Neural progenitor cell (in vitro differentiated cells): ENCODE measurements at regions not wholly inside any gene's neighbourhood (a gene's known extent, or its start where the extent isn't known, plus 50 kb on each side); places are given as distances from the start of the nearest gene placed in this dataset.

ENCODE experiments used
- DNase-seq: peaks from one replicate; pipeline ENCODE4 v3.0.0-alpha.2; 2016; ENCODE audit warnings: low spot score
- H2AFZ ChIP-seq: fragments of 200-600 bp; sonication (generic); replicated peaks from 2 replicates; pipeline ENCODE4 v1.6.1; 2016; ENCODE audit warnings: antibody characterized with exemption
- H3F3A ChIP-seq: fragments of 200-600 bp; sonication (generic); 2 replicates; pipeline ENCODE4 v1.6.1; 2016; ENCODE audit warnings: antibody characterized with exemption, low read depth
- H3K27ac ChIP-seq: fragments of 200-600 bp; sonication (generic); 2 replicates; pipeline ENCODE4 v1.5.1; 2016; ENCODE audit warnings: mild to moderate bottlenecking
- H3K27me3 ChIP-seq: fragments of 200-600 bp; sonication (generic); 2 replicates; pipeline ENCODE4 v1.6.1; 2016; ENCODE audit warnings: mild to moderate bottlenecking, moderate library complexity
- H3K36me3 ChIP-seq: fragments of 200-600 bp; sonication (generic); 2 replicates; pipeline ENCODE4 v1.5.1; 2016
- H3K4me1 ChIP-seq: fragments of 200-600 bp; sonication (generic); 2 replicates; pipeline ENCODE4 v1.6.1; 2016; ENCODE audit warnings: mixed run types
- H3K4me2 ChIP-seq: fragments of 200-600 bp; sonication (generic); 2 replicates; pipeline ENCODE4 v1.6.1; 2016
- H3K4me3 ChIP-seq: fragments of 200-600 bp; sonication (generic); 2 replicates; pipeline ENCODE4 v1.5.1; 2016
- H3K79me2 ChIP-seq: fragments of 200-600 bp; sonication (generic); 2 replicates; pipeline ENCODE4 v1.6.1; 2016; ENCODE audit warnings: low read depth
- H3K9ac ChIP-seq: fragments of 200-600 bp; sonication (generic); 2 replicates; pipeline ENCODE4 v1.6.1; 2016
- H3K9me3 ChIP-seq: fragments of 200-600 bp; sonication (generic); 2 replicates; pipeline ENCODE4 v1.5.1; 2016; ENCODE audit warnings: low read depth
- H4K20me1 ChIP-seq: fragments of 200-600 bp; sonication (generic); 2 replicates; pipeline ENCODE4 v1.6.1; 2016; ENCODE audit warnings: low read depth
- H3K27ac Mint-ChIP-seq: 3 replicates; pipeline ENCODE4 v1.8.0; 2021; ENCODE audit warnings: mixed read lengths
- H3K27me3 Mint-ChIP-seq: 2 replicates; pipeline ENCODE4 v1.8.0; 2022; ENCODE audit warnings: low read depth, mild to moderate bottlenecking, inconsistent platforms, moderate library complexity, mixed read lengths; ENCODE audit not compliant: insufficient read depth
- H3K36me3 Mint-ChIP-seq: 3 replicates; pipeline ENCODE4 v1.8.0; 2021; ENCODE audit warnings: mixed read lengths
- H3K4me1 Mint-ChIP-seq: 3 replicates; pipeline ENCODE4 v1.8.0; 2021; ENCODE audit warnings: mixed read lengths
- H3K4me3 Mint-ChIP-seq: 3 replicates; pipeline ENCODE4 v1.8.0; 2021; ENCODE audit warnings: mild to moderate bottlenecking, moderate library complexity, mixed read lengths
- H3K9me3 Mint-ChIP-seq: 3 replicates; pipeline ENCODE4 v1.8.0; 2020; ENCODE audit warnings: mixed read lengths
- EZH2 ChIP-seq: fragments of 200-600 bp; sonication (generic); IDR thresholded peaks from 2 replicates; pipeline ENCODE4 v1.6.1; 2017; ENCODE audit warnings: antibody characterized with exemption, mild to moderate bottlenecking, moderate library complexity
- EZH2phosphoT487 ChIP-seq: fragments of 200-600 bp; sonication (generic); IDR thresholded peaks from 2 replicates; pipeline ENCODE4 v1.6.1; 2017; ENCODE audit warnings: antibody characterized with exemption
- TF ChIP-seq, protein P1 (sequence below): fragments of 200-600 bp; sonication (generic); IDR thresholded peaks from 2 replicates; pipeline ENCODE4 v1.5.1; 2017; ENCODE audit warnings: antibody characterized with exemption, mild to moderate bottlenecking

DNA sequence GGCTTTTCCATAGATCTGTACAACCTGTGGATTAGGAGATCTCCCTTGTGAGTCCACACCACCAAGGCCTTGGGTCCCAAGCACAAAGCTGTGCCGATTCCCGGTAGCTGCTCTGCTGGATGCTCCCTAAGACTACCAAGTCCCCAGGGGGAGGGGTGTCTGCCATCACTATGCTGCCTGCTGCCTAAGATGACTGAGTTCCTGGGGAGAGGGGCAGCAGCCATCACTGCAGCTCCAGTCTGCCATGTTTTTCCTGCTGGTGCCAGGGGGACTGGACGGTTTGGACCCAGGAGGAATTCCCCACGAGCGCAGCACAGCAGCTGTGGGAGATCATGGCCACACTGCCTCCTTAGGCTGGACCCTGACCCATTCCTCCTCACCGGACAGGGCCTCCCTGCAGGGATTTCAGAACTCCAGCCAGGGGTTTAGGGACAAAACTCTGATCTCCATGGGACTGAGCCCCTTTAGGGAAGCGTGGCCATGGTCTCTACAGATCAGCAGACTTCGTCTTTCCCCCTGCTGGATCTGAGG is 1049.8 kb downstream of the SORCS1 start:
- no peak overlapping the region for H3K4me3 Mint-ChIP-seq
- peaks cover 14% of the 10 kb centered on the region for H3K4me1 Mint-ChIP-seq
- no peak overlapping the region for H3K27ac ChIP-seq
- H3K36me3 ChIP-seq, result no peaks in the 10 kb centered on the region
- H3K4me2 ChIP-seq, result no peak overlapping the region
- no peak overlapping the region for H3K27ac Mint-ChIP-seq
- H3K9me3 Mint-ChIP-seq, result peaks cover 37% of the 10 kb centered on the region
- H3K9ac ChIP-seq, result no peak overlapping the region
- no peaks in the 10 kb centered on the region for H3K36me3 Mint-ChIP-seq
- H3K9me3 ChIP-seq, result no peaks in the 10 kb centered on the region
- no peak overlapping the region for H3K4me3 ChIP-seq
- H3F3A ChIP-seq, result no peaks in the 10 kb centered on the region
- no peaks in the 10 kb centered on the region for H4K20me1 ChIP-seq
- no peak for DNase-seq
- no peak overlapping the region for H2AFZ ChIP-seq
- peaks cover 4% of the 10 kb centered on the region for H3K4me1 ChIP-seq
- no peak for TF ChIP-seq EZH2phosphoT487
- TF ChIP-seq, protein P1, sequence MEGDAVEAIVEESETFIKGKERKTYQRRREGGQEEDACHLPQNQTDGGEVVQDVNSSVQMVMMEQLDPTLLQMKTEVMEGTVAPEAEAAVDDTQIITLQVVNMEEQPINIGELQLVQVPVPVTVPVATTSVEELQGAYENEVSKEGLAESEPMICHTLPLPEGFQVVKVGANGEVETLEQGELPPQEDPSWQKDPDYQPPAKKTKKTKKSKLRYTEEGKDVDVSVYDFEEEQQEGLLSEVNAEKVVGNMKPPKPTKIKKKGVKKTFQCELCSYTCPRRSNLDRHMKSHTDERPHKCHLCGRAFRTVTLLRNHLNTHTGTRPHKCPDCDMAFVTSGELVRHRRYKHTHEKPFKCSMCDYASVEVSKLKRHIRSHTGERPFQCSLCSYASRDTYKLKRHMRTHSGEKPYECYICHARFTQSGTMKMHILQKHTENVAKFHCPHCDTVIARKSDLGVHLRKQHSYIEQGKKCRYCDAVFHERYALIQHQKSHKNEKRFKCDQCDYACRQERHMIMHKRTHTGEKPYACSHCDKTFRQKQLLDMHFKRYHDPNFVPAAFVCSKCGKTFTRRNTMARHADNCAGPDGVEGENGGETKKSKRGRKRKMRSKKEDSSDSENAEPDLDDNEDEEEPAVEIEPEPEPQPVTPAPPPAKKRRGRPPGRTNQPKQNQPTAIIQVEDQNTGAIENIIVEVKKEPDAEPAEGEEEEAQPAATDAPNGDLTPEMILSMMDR, result no peak
- no peak for TF ChIP-seq EZH2
- no peaks in the 10 kb centered on the region for H3K27me3 Mint-ChIP-seq
- no peaks in the 10 kb centered on the region for H3K27me3 ChIP-seq
- H3K79me2 ChIP-seq, result no peaks in the 10 kb centered on the region

DNA sequence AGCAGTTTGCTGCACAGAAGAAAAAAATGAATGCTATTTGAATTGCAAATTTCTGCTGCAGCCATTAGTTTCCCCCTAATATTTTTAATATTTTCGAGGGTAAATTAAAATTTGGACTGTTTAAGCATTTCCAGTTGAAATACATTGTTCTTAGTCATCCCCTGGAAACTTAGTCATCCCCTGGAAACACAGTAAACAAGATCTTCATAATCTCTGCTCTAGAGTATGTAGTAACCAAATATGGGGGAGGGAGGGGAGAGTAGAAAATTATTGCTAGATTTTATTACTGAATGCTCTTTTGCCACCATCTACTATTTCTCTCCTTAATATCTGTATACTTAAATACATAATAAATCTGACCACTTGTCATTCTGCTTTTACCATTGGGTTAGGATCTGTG is 1053.3 kb downstream of the SORCS1 start:
- no peaks in the 10 kb centered on the region for H3K9me3 ChIP-seq
- H3K27ac ChIP-seq, result no peak overlapping the region
- H3K79me2 ChIP-seq, result no peaks in the 10 kb centered on the region
- Mint-ChIP-seq H3K27me3 (peaks cover 3% of the 10 kb centered on the region), H3K27ac (no peak overlapping the region), H3K36me3 (no peaks in the 10 kb centered on the region), H3K9me3 (peaks cover 11% of the 10 kb centered on the region), H3K4me1 (peaks cover 41% of the 10 kb centered on the region), H3K4me3 (no peak overlapping the region)
- H2AFZ ChIP-seq, result no peak overlapping the region
- TF ChIP-seq EZH2phosphoT487 (no peak), EZH2 (no peak)
- TF ChIP-seq, protein P1, result no peak
- no peaks in the 10 kb centered on the region for H4K20me1 ChIP-seq
- H3K27me3 ChIP-seq, result no peaks in the 10 kb centered on the region
- H3K36me3 ChIP-seq, result no peaks in the 10 kb centered on the region
- no peak overlapping the region for H3K4me3 ChIP-seq
- no peaks in the 10 kb centered on the region for H3F3A ChIP-seq
- DNase-seq, result no peak
- no peak overlapping the region for H3K9ac ChIP-seq
- H3K4me2 ChIP-seq, result no peak overlapping the region
- peaks cover 13% of the 10 kb centered on the region for H3K4me1 ChIP-seq

- no peak overlapping the region for H3K27ac ChIP-seq
- no peaks in the 10 kb centered on the region for H3K36me3 ChIP-seq
- H3K9me3 ChIP-seq, result no peaks in the 10 kb centered on the region
- H3F3A ChIP-seq, result no peaks in the 10 kb centered on the region
- no peak overlapping the region for H3K9ac ChIP-seq
- no peak for TF ChIP-seq EZH2phosphoT487
- no peak for TF ChIP-seq EZH2
- H3K27me3 ChIP-seq, result no peaks in the 10 kb centered on the region
- H3K4me3 ChIP-seq, result no peak overlapping the region
- peaks cover 39% of the 10 kb centered on the region for H3K4me1 Mint-ChIP-seq
- H3K36me3 Mint-ChIP-seq, result no peaks in the 10 kb centered on the region
- H2AFZ ChIP-seq, result no peak overlapping the region
- no peaks in the 10 kb centered on the region for H3K9me3 Mint-ChIP-seq
- peak overlapping the region; percentile 48 for H3K27ac Mint-ChIP-seq
- H3K27me3 Mint-ChIP-seq, result peaks cover 3% of the 10 kb centered on the region
- H3K4me2 ChIP-seq, result no peak overlapping the region
- DNase-seq, result no peak
- peaks cover 13% of the 10 kb centered on the region for H3K4me1 ChIP-seq
- H3K79me2 ChIP-seq, result no peaks in the 10 kb centered on the region
- no peak overlapping the region for H3K4me3 Mint-ChIP-seq
- H4K20me1 ChIP-seq, result no peaks in the 10 kb centered on the region
Measured at GRCh38 chr10:106107706-106108105, 1056.8 kb downstream of the SORCS1 start.

GRCh38 chr10:106106114-106106513 is 1058.4 kb downstream of the SORCS1 start:
- DNase-seq, result no peak
- no peak overlapping the region for H3K27ac Mint-ChIP-seq
- H3K79me2 ChIP-seq, result no peaks in the 10 kb centered on the region
- H3K4me3 Mint-ChIP-seq, result no peak overlapping the region
- H2AFZ ChIP-seq, result no peak overlapping the region
- peaks cover 3% of the 10 kb centered on the region for H3K27me3 Mint-ChIP-seq
- H3K27me3 ChIP-seq, result no peaks in the 10 kb centered on the region
- H3K36me3 ChIP-seq, result no peaks in the 10 kb centered on the region
- no peak overlapping the region for H3K9ac ChIP-seq
- no peak overlapping the region for H3K4me3 ChIP-seq
- H3K9me3 Mint-ChIP-seq, result no peaks in the 10 kb centered on the region
- H3K4me2 ChIP-seq, result no peak overlapping the region
- no peaks in the 10 kb centered on the region for H3F3A ChIP-seq
- H4K20me1 ChIP-seq, result no peaks in the 10 kb centered on the region
- peaks cover 39% of the 10 kb centered on the region for H3K4me1 Mint-ChIP-seq
- H3K27ac ChIP-seq, result no peak overlapping the region
- H3K9me3 ChIP-seq, result no peaks in the 10 kb centered on the region
- peaks cover 13% of the 10 kb centered on the region for H3K4me1 ChIP-seq
- H3K36me3 Mint-ChIP-seq, result no peaks in the 10 kb centered on the region
- TF ChIP-seq EZH2 (no peak), EZH2phosphoT487 (no peak)
- TF ChIP-seq, protein P1, result no peak
